Stimulated activated CD8-positive, alpha-beta memory T cell treated with anti-CD3 and anti-CD28 coated beads, Interleukin-15, amount 100 ng/mL, for 4 hours (primary cell): ENCODE measurements at regions not wholly inside any gene's neighbourhood (a gene's known extent, or its start where the extent isn't known, plus 50 kb on each side); places are given as distances from the start of the nearest gene placed in this dataset.

ENCODE experiments used
- DNase-seq, 2 donors: peaks; one replicate each; pipeline ENCODE4 v3.0.0-alpha.2; 2020; ENCODE audit warnings: low read depth in 2 of 2

- no peak for DNase-seq
Measured at GRCh38 chr3:111473550-111473949, 68.4 kb upstream of the CD96 start.

DNA sequence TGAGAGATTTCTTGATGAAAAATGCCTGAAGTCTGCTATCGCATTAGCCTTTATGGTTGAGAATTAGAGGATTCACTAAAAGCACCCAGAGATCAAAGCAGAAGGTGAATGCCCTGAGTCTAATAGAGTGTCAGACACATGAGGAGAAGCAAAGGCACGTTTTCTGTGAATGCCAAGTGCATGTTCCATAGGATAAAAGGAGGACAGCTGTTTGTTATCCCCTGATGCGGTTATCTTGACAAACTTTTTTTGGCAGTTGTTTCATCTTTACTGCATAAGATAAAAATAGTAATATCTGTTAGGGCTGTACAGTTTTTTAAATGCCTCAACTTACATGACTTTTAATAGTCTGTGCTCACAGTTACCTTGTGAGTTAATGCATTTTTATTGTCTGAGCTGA is 65.3 kb upstream of the CD96 start:
- no peak for DNase-seq

DNA sequence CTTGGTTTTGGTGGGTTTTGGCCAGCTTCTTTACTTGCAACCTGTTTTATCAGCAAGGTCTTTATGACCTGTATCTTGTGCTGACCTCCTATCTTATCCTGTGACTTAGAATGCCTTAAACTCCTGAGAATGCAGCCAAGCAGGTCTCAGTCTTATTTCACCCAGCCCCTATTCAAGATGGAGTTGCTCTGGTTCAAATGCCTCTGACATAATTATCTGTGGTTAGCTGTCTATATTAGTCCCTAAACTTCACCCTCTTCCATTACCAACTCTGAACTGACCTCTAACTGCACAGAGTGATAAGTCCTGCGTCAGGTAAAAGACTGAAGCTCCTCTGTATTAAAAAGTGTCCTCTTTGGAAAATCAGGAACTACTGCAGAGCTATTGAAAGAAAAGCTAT is 61.9 kb upstream of the CD96 start:
- DNase-seq: no peak

DNA sequence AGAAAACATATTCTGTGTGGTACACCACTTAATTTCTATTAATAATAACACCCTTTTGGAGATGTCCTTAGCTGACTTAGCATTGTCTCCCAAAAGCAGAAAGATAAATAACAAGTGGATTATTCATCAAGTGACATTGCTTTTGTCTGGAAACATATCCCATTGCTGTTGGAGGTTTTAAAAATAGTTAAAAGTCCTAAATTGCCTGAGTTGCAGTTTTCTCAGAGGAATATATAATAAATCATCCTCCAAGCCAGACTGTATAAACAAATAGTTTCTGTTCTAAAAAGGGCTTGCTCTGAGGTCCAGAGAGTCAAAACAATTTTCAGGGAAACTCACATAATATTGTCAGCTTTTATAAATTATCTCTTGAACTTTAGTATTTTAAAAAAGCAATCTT is 60.4 kb upstream of the CD96 start:
- no peak for DNase-seq

DNA sequence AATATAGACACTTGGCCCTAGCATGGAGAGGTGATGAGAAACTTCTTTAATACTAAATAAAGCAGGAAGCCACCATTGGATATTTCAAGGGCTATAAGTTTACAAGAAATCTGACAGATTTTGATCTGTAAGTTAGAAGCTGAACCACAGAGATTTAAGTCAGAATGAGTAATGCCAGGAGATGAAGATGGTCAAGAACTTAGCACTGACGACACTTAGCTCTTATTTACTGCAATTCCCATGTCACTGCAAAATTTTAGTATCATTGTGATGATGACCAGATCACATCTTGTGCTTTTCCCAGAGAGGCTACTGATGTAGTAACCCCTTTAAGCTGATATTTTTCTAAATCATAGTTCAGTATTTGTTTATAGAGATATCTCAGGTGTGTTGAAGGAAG is 59.4 kb upstream of the CD96 start:
- DNase-seq: no peak

DNA sequence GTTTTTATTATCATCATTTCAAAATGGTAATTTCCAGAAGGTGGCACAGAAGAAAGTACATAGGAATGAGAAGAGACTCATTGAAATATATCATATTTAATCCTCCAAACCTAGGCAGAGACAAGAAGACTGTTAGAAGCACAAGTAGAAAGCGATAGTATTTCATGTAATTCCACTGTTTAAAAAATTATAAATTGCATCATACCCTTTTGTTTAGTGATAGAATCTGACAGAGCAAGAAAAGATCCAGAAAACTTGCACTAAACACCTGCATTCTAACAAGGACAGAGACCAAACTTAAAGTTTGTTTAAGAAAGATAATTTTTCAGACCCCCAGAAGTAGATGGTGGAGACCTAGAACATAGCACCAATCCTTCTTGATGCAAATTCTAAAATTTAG is 56.9 kb upstream of the CD96 start:
- no peak for DNase-seq
